Erythroblast (primary cell): ENCODE measurements at regions not wholly inside any gene's neighbourhood (a gene's known extent, or its start where the extent isn't known, plus 50 kb on each side); places are given as distances from the start of the nearest gene placed in this dataset.

Experiments used
- DNase-seq, 2 experiments: peaks; one replicate each; lab custom pipeline; 2025; lab: John Stamatoyannopoulos, UW
- GATA1 ChIP-seq: IDR thresholded peaks from 2 replicates; pipeline ENCODE4 v1.6.1; 2011; ENCODE audit warnings: low read depth, mild to moderate bottlenecking, control low read depth, low read length, moderate library complexity
- POLR2A ChIP-seq: IDR thresholded peaks from 2 replicates; pipeline ENCODE4 v1.6.1; 2011; ENCODE audit warnings: mild to moderate bottlenecking, low read length

GRCh38 chr1:67515324-67516080, 85.3 kb upstream of the SERBP1 start:
- no peak for DNase-seq
- TF ChIP-seq GATA1 (no peak), POLR2A (no peak)

GRCh38 chr1:67517046-67517445, 86.8 kb upstream of the SERBP1 start:
- no peak for DNase-seq
- TF ChIP-seq POLR2A = no peak
- no peak for TF ChIP-seq GATA1

- TF ChIP-seq POLR2A = no peak
- TF ChIP-seq GATA1 = no peak
- DNase-seq = no peak
Observed at GRCh38 chr1:67522001-67522441, 91.8 kb upstream of the SERBP1 start.

GRCh38 chr1:67522793-67523192, 92.6 kb upstream of the SERBP1 start:
- TF ChIP-seq GATA1 = no peak
- TF ChIP-seq POLR2A = no peak
- DNase-seq = no peak

- no peak for TF ChIP-seq POLR2A
- TF ChIP-seq GATA1 = no peak
- DNase-seq = no peak
Observed at GRCh38 chr1:67524143-67525052, 94.2 kb upstream of the SERBP1 start.

GRCh38 chr1:67525053-67525760, 95.0 kb upstream of the SERBP1 start:
- DNase-seq = no peak
- TF ChIP-seq POLR2A (no peak), GATA1 (no peak)

GRCh38 chr1:67528141-67528540, 97.9 kb upstream of the SERBP1 start:
- DNase-seq = no peak
- no peak for TF ChIP-seq GATA1
- TF ChIP-seq POLR2A = no peak

GRCh38 chr1:67530071-67530470, 99.9 kb upstream of the SERBP1 start:
- DNase-seq = no peak
- no peak for TF ChIP-seq POLR2A
- no peak for TF ChIP-seq GATA1

- peak; percentile 64 to 76 for DNase-seq
- TF ChIP-seq GATA1 (no peak), POLR2A (no peak)
Observed at GRCh38 chr1:67532452-67533216, 102.4 kb upstream of the SERBP1 start.

GRCh38 chr1:67534627-67535065, 104.4 kb upstream of the SERBP1 start:
- TF ChIP-seq GATA1 (no peak), POLR2A (no peak)
- DNase-seq = no peak

GRCh38 chr1:67535474-67535873, 105.3 kb upstream of the SERBP1 start:
- TF ChIP-seq POLR2A = no peak
- no peak for TF ChIP-seq GATA1
- peak; percentile 71 to 83 for DNase-seq

- no peak for TF ChIP-seq POLR2A
- TF ChIP-seq GATA1 = no peak
- no peak for DNase-seq
Observed at GRCh38 chr1:67536957-67537666, 106.9 kb upstream of the SERBP1 start.
